Hepatocyte (in vitro differentiated cells): ENCODE measurements at regions not wholly inside any gene's neighbourhood (a gene's known extent, or its start where the extent isn't known, plus 50 kb on each side); places are given as distances from the start of the nearest gene placed in this dataset.

ENCODE experiments used
- DNase-seq: peaks from one replicate; pipeline ENCODE4 v3.0.0-alpha.2; 2016; ENCODE audit warnings: low spot score
- H2AFZ ChIP-seq: fragments of 200-600 bp; sonication (generic); 2 replicates; pipeline ENCODE4 v1.6.0; 2016; ENCODE audit warnings: antibody characterized with exemption, mild to moderate bottlenecking
- H3K27ac ChIP-seq: fragments of 200-600 bp; sonication (generic); 2 replicates; pipeline ENCODE4 v1.5.1; 2016; ENCODE audit warnings: mild to moderate bottlenecking
- H3K27me3 ChIP-seq: fragments of 200-600 bp; sonication (generic); 2 replicates; pipeline ENCODE4 v1.6.1; 2016
- H3K36me3 ChIP-seq: fragments of 200-600 bp; sonication (generic); replicated peaks from 2 replicates; pipeline ENCODE4 v1.5.1; 2016; ENCODE audit warnings: low read depth; ENCODE audit not compliant: insufficient read depth
- H3K4me1 ChIP-seq: fragments of 200-600 bp; sonication (generic); 2 replicates; pipeline ENCODE4 v1.5.1; 2016; ENCODE audit warnings: mild to moderate bottlenecking, moderate library complexity; ENCODE audit not compliant: insufficient read depth
- H3K4me2 ChIP-seq: fragments of 200-600 bp; sonication (generic); 2 replicates; pipeline ENCODE4 v1.6.0; 2016
- H3K4me3 ChIP-seq: fragments of 200-600 bp; sonication (generic); 2 replicates; pipeline ENCODE4 v1.5.1; 2016; ENCODE audit warnings: mild to moderate bottlenecking
- H3K79me2 ChIP-seq: fragments of 200-600 bp; sonication (generic); 2 replicates; pipeline ENCODE4 v1.6.0; 2017; ENCODE audit warnings: mild to moderate bottlenecking
- H3K9me2 ChIP-seq: fragments of 200-600 bp; sonication (generic); replicated peaks from 2 replicates; pipeline ENCODE4 v1.6.0; 2017; ENCODE audit warnings: mild to moderate bottlenecking; ENCODE audit not compliant: insufficient read depth
- H3K9me3 ChIP-seq: fragments of 200-600 bp; sonication (generic); 2 replicates; pipeline ENCODE4 v1.5.1; 2016; ENCODE audit warnings: low read depth, mild to moderate bottlenecking
- H4K20me1 ChIP-seq: fragments of 200-600 bp; sonication (generic); 2 replicates; pipeline ENCODE4 v1.6.0; 2016; ENCODE audit warnings: mild to moderate bottlenecking; ENCODE audit not compliant: insufficient read depth, poor library complexity, severe bottlenecking
- CTCF ChIP-seq: fragments of 200-600 bp; sonication (generic); IDR thresholded peaks from 2 replicates; pipeline ENCODE4 v1.5.1; 2016; ENCODE audit warnings: antibody characterized with exemption, mild to moderate bottlenecking; ENCODE audit not compliant: poor library complexity
- EZH2 ChIP-seq: fragments of 200-600 bp; sonication (generic); IDR thresholded peaks from 2 replicates; pipeline ENCODE4 v1.6.1; 2016; ENCODE audit warnings: antibody characterized with exemption, mild to moderate bottlenecking, borderline replicate concordance
- EZH2phosphoT487 ChIP-seq: fragments of 200-600 bp; sonication (generic); IDR thresholded peaks from one replicate; pipeline ENCODE4 v1.6.1; 2018; ENCODE audit warnings: antibody characterized with exemption, mild to moderate bottlenecking, low read depth, moderate library complexity; ENCODE audit not compliant: unreplicated experiment, severe bottlenecking
- WGBS: methylation state at CpG from one replicate; pipeline ENCODE4 v1.1.6; 2016; ENCODE audit warnings: low lambda C conversion rate; ENCODE audit errors: missing lambda C conversion rate; 5-methylcytosine and 5-hydroxymethylcytosine counted together

- no peak overlapping the region for H3K27ac ChIP-seq
- H3K4me2 ChIP-seq, result no peak overlapping the region
- H3K79me2 ChIP-seq, result no peaks in the 10 kb centered on the region
- no peak overlapping the region for H3K4me3 ChIP-seq
- DNase-seq, result no peak
- peaks cover 7% of the 10 kb centered on the region for H3K4me1 ChIP-seq
- no peaks in the 10 kb centered on the region for H3K27me3 ChIP-seq
- no peaks in the 10 kb centered on the region for H4K20me1 ChIP-seq
- no peak overlapping the region for H2AFZ ChIP-seq
- no peaks in the 10 kb centered on the region for H3K9me3 ChIP-seq
- TF ChIP-seq EZH2phosphoT487, result no peak
- TF ChIP-seq CTCF, result no peak
- TF ChIP-seq EZH2, result no peak
- 55% methylated on average over 4 of the region's 4 CpGs for WGBS
- no peaks in the 10 kb centered on the region for H3K36me3 ChIP-seq
- H3K9me2 ChIP-seq, result no peaks in the 10 kb centered on the region
These were observed 732.3 kb downstream of the TUSC7 start for GRCh38 chr3:117441851-117442250.

- H4K20me1 ChIP-seq, result no peaks in the 10 kb centered on the region
- no peaks in the 10 kb centered on the region for H3K36me3 ChIP-seq
- no peak overlapping the region for H3K4me2 ChIP-seq
- no peak overlapping the region for H3K27ac ChIP-seq
- H3K27me3 ChIP-seq, result no peaks in the 10 kb centered on the region
- TF ChIP-seq EZH2 (no peak), EZH2phosphoT487 (no peak), CTCF (no peak)
- peaks cover 7% of the 10 kb centered on the region for H3K4me1 ChIP-seq
- H2AFZ ChIP-seq, result no peak overlapping the region
- H3K79me2 ChIP-seq, result no peaks in the 10 kb centered on the region
- WGBS, result 79% methylated on average over 4 of the region's 4 CpGs
- H3K9me2 ChIP-seq, result no peaks in the 10 kb centered on the region
- H3K4me3 ChIP-seq, result no peak overlapping the region
- DNase-seq, result no peak
- no peaks in the 10 kb centered on the region for H3K9me3 ChIP-seq
These were observed 733.0 kb downstream of the TUSC7 start for GRCh38 chr3:117442566-117442965.

- 49% methylated on average over 5 of the region's 5 CpGs for WGBS
- no peak overlapping the region for H3K27ac ChIP-seq
- H2AFZ ChIP-seq, result no peak overlapping the region
- no peaks in the 10 kb centered on the region for H3K27me3 ChIP-seq
- H4K20me1 ChIP-seq, result no peaks in the 10 kb centered on the region
- peaks cover 7% of the 10 kb centered on the region for H3K4me1 ChIP-seq
- TF ChIP-seq EZH2 (no peak), CTCF (no peak), EZH2phosphoT487 (no peak)
- DNase-seq, result no peak
- H3K4me3 ChIP-seq, result no peak overlapping the region
- no peaks in the 10 kb centered on the region for H3K36me3 ChIP-seq
- H3K4me2 ChIP-seq, result no peak overlapping the region
- H3K79me2 ChIP-seq, result no peaks in the 10 kb centered on the region
- no peaks in the 10 kb centered on the region for H3K9me3 ChIP-seq
- no peaks in the 10 kb centered on the region for H3K9me2 ChIP-seq
These were observed 733.4 kb downstream of the TUSC7 start for GRCh38 chr3:117443014-117443413.

GRCh38 chr3:117444175-117444574 lies 734.6 kb downstream of the TUSC7 start:
- Histone ChIP-seq H3K4me3 (no peak overlapping the region), H3K4me1 (peaks cover 7% of the 10 kb centered on the region), H3K9me3 (no peaks in the 10 kb centered on the region), H3K79me2 (no peaks in the 10 kb centered on the region), H3K36me3 (no peaks in the 10 kb centered on the region), H3K27me3 (no peaks in the 10 kb centered on the region), H2AFZ (no peak overlapping the region), H4K20me1 (no peaks in the 10 kb centered on the region), H3K27ac (no peak overlapping the region), H3K9me2 (no peaks in the 10 kb centered on the region), H3K4me2 (no peak overlapping the region)
- 86% methylated on average over 4 of the region's 4 CpGs for WGBS
- DNase-seq, result no peak
- no peak for TF ChIP-seq EZH2
- TF ChIP-seq EZH2phosphoT487, result no peak
- no peak for TF ChIP-seq CTCF
